ENCODE measurements at regions not wholly inside any gene's neighbourhood (a gene's known extent, or its start where the extent isn't known, plus 50 kb on each side); places are given as distances from the start of the nearest gene placed in this dataset.

DNA sequence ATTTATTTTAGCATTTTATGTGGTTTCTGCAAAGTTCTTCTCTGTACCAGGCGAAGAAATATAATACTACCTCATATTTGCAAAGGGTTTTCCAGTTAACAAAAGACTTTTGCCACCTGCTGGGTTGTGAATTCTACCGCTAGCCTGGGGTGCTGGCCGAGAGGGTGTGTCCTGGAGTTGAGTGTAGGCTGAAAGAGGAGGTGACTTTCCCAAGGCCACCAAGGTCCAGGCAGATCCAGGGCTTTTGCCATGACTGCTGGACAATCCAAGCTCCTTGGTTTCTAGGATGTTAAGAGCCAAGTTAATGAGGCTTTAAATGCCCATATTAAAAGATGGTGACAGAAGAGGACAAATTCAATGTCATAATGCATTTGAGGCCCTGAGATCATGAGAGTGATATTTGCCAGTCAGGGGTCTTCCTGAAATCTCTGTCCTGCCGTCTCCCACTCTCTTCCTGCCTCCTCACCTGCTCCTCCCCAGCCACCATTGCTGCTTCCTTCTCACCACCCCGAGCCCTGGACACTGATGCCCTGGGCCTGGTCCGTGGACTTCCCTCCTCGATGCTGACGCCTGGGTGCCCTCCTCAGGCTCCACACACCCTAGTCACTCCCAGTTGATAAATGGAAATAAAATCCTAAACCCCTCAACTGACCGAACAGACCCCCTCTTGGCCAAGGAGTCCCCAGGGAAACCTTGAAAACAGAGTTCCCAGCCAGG, 825.6 kb downstream of the TBC1D22A start:
- TF ChIP-seq, protein P1, sequence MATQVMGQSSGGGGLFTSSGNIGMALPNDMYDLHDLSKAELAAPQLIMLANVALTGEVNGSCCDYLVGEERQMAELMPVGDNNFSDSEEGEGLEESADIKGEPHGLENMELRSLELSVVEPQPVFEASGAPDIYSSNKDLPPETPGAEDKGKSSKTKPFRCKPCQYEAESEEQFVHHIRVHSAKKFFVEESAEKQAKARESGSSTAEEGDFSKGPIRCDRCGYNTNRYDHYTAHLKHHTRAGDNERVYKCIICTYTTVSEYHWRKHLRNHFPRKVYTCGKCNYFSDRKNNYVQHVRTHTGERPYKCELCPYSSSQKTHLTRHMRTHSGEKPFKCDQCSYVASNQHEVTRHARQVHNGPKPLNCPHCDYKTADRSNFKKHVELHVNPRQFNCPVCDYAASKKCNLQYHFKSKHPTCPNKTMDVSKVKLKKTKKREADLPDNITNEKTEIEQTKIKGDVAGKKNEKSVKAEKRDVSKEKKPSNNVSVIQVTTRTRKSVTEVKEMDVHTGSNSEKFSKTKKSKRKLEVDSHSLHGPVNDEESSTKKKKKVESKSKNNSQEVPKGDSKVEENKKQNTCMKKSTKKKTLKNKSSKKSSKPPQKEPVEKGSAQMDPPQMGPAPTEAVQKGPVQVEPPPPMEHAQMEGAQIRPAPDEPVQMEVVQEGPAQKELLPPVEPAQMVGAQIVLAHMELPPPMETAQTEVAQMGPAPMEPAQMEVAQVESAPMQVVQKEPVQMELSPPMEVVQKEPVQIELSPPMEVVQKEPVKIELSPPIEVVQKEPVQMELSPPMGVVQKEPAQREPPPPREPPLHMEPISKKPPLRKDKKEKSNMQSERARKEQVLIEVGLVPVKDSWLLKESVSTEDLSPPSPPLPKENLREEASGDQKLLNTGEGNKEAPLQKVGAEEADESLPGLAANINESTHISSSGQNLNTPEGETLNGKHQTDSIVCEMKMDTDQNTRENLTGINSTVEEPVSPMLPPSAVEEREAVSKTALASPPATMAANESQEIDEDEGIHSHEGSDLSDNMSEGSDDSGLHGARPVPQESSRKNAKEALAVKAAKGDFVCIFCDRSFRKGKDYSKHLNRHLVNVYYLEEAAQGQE (IDR thresholded peaks at IDR 0.05; ENCODE audit: insufficient read depth in 1 of 2, low read depth in 2 of 2, low read length in 1 of 2), result no peak
- no peak for TF ChIP-seq POLR2AphosphoS5 (IDR thresholded peaks at IDR 0.05; ENCODE audit: low read depth, low read length)
- TF ChIP-seq, protein P2, sequence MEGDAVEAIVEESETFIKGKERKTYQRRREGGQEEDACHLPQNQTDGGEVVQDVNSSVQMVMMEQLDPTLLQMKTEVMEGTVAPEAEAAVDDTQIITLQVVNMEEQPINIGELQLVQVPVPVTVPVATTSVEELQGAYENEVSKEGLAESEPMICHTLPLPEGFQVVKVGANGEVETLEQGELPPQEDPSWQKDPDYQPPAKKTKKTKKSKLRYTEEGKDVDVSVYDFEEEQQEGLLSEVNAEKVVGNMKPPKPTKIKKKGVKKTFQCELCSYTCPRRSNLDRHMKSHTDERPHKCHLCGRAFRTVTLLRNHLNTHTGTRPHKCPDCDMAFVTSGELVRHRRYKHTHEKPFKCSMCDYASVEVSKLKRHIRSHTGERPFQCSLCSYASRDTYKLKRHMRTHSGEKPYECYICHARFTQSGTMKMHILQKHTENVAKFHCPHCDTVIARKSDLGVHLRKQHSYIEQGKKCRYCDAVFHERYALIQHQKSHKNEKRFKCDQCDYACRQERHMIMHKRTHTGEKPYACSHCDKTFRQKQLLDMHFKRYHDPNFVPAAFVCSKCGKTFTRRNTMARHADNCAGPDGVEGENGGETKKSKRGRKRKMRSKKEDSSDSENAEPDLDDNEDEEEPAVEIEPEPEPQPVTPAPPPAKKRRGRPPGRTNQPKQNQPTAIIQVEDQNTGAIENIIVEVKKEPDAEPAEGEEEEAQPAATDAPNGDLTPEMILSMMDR (IDR thresholded peaks at IDR 0.05), result no peak
- TF ChIP-seq SIN3A (IDR thresholded peaks at IDR 0.05; ENCODE audit: borderline replicate concordance, insufficient read depth, low read depth, low read length), result no peak
- TF ChIP-seq TCF7L2 (IDR thresholded peaks at IDR 0.05; ENCODE audit: low read depth, low read length), result no peak
- no peaks in the 10 kb centered on the region for H3K27me3 ChIP-seq (ENCODE audit: control insufficient read depth, insufficient read depth, low read length)
- in situ Hi-C loops (cut with HindIII; ENCODE audit: low pct_unique_long_range_greater_than_20kb, low sequenced_read_pairs) (no loop called here), intact Hi-C loops (cut with micrococcal nuclease; ENCODE audit: unreplicated experiment) (no loop called here)
- no TSS peak for BruUV-seq (replicated peaks)
- no peak for DNase-seq (ENCODE audit: low read depth, low spot score)
- H3K9me3 ChIP-seq (ENCODE audit: control insufficient read depth, insufficient read depth, low read depth, low read length), result 0 out of 2 replicates have a peak, but pooled peaks cover 3% of the 10 kb centered on the region
- H3K4me3 ChIP-seq (ENCODE audit: low read depth in 2 of 2, low read length in 2 of 2), result no peak overlapping the region
- no peak for ATAC-seq
- H3K4me1 ChIP-seq (ENCODE audit: control insufficient read depth, insufficient read depth, low read length), result no peaks in the 10 kb centered on the region
- no peak overlapping the region for H3K27ac ChIP-seq (ENCODE audit: low read length)
- CTCF ChIA-PET, result interaction anchor here (0.5 kb wide), 1 partner anchor 785 kb away, joined by 8 read pairs; no protein-coding TSS in a partner anchor
- POLR2A ChIA-PET, result no interaction called here
- H3K36me3 ChIP-seq (ENCODE audit: control insufficient read depth, insufficient read depth, low read length), result no peaks in the 10 kb centered on the region

DNA sequence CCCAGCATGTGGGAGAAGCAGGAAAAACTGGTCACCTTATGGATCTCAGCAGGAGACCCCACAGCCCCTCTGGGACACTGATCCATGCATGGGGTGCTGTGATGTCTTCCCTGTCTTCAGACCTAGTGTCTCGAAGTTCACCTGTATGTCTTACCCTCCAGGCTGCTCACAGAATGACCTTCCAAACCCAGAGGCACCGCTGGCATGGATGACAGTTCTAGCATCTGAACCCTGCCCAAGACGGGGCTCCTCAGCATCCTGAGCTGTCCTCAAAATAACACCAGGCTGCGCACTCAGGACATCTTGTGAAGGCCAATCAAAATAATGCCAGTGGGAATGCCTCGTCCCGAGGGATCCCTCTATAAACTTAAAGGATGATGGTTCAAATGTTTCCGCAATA, 824.9 kb downstream of the TBC1D22A start:
- ChIA-PET POLR2A (no interaction called here), CTCF (no interaction called here)
- Histone ChIP-seq H3K27me3 (ENCODE audit: control insufficient read depth, insufficient read depth, low read length) (no peaks in the 10 kb centered on the region), H3K4me3 (ENCODE audit: low read depth in 2 of 2, low read length in 2 of 2) (no peak overlapping the region), H3K27ac (ENCODE audit: low read length) (no peak overlapping the region), H3K36me3 (ENCODE audit: control insufficient read depth, insufficient read depth, low read length) (no peaks in the 10 kb centered on the region), H3K9me3 (ENCODE audit: control insufficient read depth, insufficient read depth, low read depth, low read length) (0 out of 2 replicates have a peak, but pooled peaks cover 3% of the 10 kb centered on the region), H3K4me1 (ENCODE audit: control insufficient read depth, insufficient read depth, low read length) (no peaks in the 10 kb centered on the region)
- DNase-seq (ENCODE audit: low read depth, low spot score) (no peak), ATAC-seq (no peak)
- intact Hi-C loops (cut with micrococcal nuclease; ENCODE audit: unreplicated experiment) (no loop called here), in situ Hi-C loops (cut with HindIII; ENCODE audit: low pct_unique_long_range_greater_than_20kb, low sequenced_read_pairs) (no loop called here)
- TF ChIP-seq TCF7L2 (IDR thresholded peaks at IDR 0.05; ENCODE audit: low read depth, low read length) (no peak), POLR2AphosphoS5 (IDR thresholded peaks at IDR 0.05; ENCODE audit: low read depth, low read length) (no peak), SIN3A (IDR thresholded peaks at IDR 0.05; ENCODE audit: borderline replicate concordance, insufficient read depth, low read depth, low read length) (no peak)
- TF ChIP-seq, protein P2 (IDR thresholded peaks at IDR 0.05), result no peak
- TF ChIP-seq, protein P1 (IDR thresholded peaks at IDR 0.05; ENCODE audit: insufficient read depth in 1 of 2, low read depth in 2 of 2, low read length in 1 of 2), result no peak
- BruUV-seq (replicated peaks), result no TSS peak

Data from Panc1 (cell line).